ENCODE measurements at regions not wholly inside any gene's neighbourhood (a gene's known extent, or its start where the extent isn't known, plus 50 kb on each side); places are given as distances from the start of the nearest gene placed in this dataset.

- DNase-seq (ENCODE audit: low read depth in 1 of 2, low spot score in 1 of 2), result no peak
- H3K27me3 ChIP-seq (ENCODE audit: insufficient read depth, poor library complexity, severe bottlenecking), result no peaks in the 10 kb centered on the region
- no peak overlapping the region for H3K4me3 ChIP-seq (replicated peaks; ENCODE audit: insufficient read depth, low read length)
- no peak for TF ChIP-seq REST (IDR thresholded peaks at IDR 0.05; ENCODE audit: insufficient replicate concordance, low read depth)
- TF ChIP-seq GABPA (IDR thresholded peaks at IDR 0.05; ENCODE audit: low read depth), result no peak
- no peak for TF ChIP-seq CTCF (IDR thresholded peaks at IDR 0.05; ENCODE audit: insufficient read depth, low read length)
- TF ChIP-seq SPI1 (IDR thresholded peaks at IDR 0.05; ENCODE audit: borderline replicate concordance, low read depth), result no peak
- TF ChIP-seq POLR2AphosphoS5 (IDR thresholded peaks at IDR 0.05; ENCODE audit: low read depth), result no peak
- H3K27ac ChIP-seq (replicated peaks), result no peak overlapping the region; the same call in 1 of the 2 replicates
Observed at GRCh38 chr14:65320661-65321308, 91.7 kb upstream of the FUT8 start.

GRCh38 chr14:65321370-65321875 lies 91.1 kb upstream of the FUT8 start:
- H3K27me3 ChIP-seq (ENCODE audit: insufficient read depth, poor library complexity, severe bottlenecking), result no peaks in the 10 kb centered on the region
- no peak overlapping the region for H3K4me3 ChIP-seq (replicated peaks; ENCODE audit: insufficient read depth, low read length)
- peak; percentile 10 to 30 for DNase-seq (ENCODE audit: low read depth in 1 of 2, low spot score in 1 of 2)
- TF ChIP-seq POLR2AphosphoS5 (IDR thresholded peaks at IDR 0.05; ENCODE audit: low read depth) (no peak), CTCF (IDR thresholded peaks at IDR 0.05; ENCODE audit: insufficient read depth, low read length) (no peak), REST (IDR thresholded peaks at IDR 0.05; ENCODE audit: insufficient replicate concordance, low read depth) (no peak), SPI1 (IDR thresholded peaks at IDR 0.05; ENCODE audit: borderline replicate concordance, low read depth) (peak; percentile 49; the same call in 1 of the 2 replicates), GABPA (IDR thresholded peaks at IDR 0.05; ENCODE audit: low read depth) (no peak)
- H3K27ac ChIP-seq (replicated peaks), result no peak overlapping the region; the same call in 1 of the 2 replicates

GRCh38 chr14:65329481-65329880 lies 83.0 kb upstream of the FUT8 start:
- H3K27me3 ChIP-seq (ENCODE audit: insufficient read depth, poor library complexity, severe bottlenecking), result no peaks in the 10 kb centered on the region
- H3K27ac ChIP-seq (replicated peaks), result no peak overlapping the region
- TF ChIP-seq GABPA (IDR thresholded peaks at IDR 0.05; ENCODE audit: low read depth) (no peak), REST (IDR thresholded peaks at IDR 0.05; ENCODE audit: insufficient replicate concordance, low read depth) (no peak), POLR2AphosphoS5 (IDR thresholded peaks at IDR 0.05; ENCODE audit: low read depth) (no peak), CTCF (IDR thresholded peaks at IDR 0.05; ENCODE audit: insufficient read depth, low read length) (no peak), SPI1 (IDR thresholded peaks at IDR 0.05; ENCODE audit: borderline replicate concordance, low read depth) (no peak)
- H3K4me3 ChIP-seq (replicated peaks; ENCODE audit: insufficient read depth, low read length), result no peak overlapping the region
- no peak for DNase-seq (ENCODE audit: low read depth in 1 of 2, low spot score in 1 of 2)

Measured in HL-60 (cell line).